HG02623 (cell line): ENCODE measurements at regions not wholly inside any gene's neighbourhood (a gene's known extent, or its start where the extent isn't known, plus 50 kb on each side); places are given as distances from the start of the nearest gene placed in this dataset.

Experiments used
- ATAC-seq: cut with Tn5 transposase; IDR thresholded peaks from one replicate; pipeline ENCODE4 v1.9.1; 2021; ENCODE audit warnings: moderate library complexity; ENCODE audit not compliant: unreplicated experiment

DNA sequence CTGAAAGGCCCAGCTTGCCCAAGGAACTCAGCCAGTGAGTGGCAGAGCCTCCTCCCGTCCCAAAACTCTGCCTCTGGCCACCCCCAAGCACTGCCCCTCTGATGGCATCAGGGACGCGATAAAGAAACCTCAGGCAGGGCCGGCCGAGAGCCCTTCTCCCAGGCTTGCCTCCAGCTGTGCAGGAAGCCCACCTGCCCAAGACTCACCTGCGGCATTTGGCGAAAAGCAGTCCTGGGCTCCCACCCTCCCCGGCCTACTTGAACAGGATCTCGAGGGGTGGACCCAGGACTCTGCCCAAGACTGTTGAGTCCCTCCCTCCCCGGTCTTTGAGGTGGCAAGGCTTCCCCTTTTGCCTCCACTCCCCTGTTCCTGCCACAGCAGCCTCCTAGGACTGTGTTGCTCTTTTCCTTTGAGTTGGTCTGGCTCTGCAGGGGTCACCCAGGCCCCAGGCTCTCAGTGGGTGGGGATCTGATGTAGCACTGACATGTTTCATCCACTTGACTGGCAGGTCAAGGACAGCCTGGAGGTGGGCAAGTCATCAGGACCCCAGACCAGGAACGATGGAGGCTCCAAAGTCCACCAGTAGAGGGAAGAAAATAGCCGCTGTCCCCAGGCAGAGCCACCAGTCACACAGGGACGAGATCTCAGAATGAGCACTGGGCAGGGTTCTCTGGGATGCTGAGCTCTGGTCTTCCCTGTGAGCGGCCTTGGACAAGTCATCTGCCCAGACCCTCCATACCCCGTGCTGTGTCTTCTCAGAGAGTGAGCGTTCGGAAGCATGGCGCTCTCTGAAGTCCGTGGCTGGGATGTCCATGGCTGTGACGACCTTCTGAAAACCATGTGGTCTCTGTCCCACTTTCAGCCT is 111.0 kb upstream of the TNRC6C start:
- no peak for ATAC-seq

GRCh38 chr17:77848257-77848656 is 110.2 kb upstream of the TNRC6C start:
- ATAC-seq: no peak

- no peak for ATAC-seq
Measured at GRCh38 chr17:77849239-77849638, 109.3 kb upstream of the TNRC6C start.

DNA sequence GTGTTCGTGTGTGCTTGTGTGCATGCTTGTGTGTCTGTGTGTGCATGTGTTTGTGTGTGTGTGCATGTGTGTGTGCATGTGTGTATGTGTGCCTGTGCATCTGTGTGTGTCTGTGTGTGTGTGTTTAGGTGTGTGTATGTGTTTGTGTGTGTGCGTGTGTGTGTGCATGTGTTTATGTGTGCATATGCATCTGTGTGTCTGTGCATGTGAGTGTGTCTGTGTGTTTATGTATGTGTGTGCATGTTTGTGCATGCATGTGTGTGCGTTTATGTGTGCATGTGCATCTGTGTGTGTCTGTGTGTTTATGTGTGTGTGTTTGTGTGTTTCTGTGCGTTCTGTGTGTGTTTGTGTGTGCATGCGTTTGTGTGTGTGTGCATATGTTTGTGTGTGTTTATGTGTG is 106.6 kb upstream of the TNRC6C start:
- ATAC-seq: no peak

- no peak for ATAC-seq
Measured at GRCh38 chr17:77852731-77853130, 105.8 kb upstream of the TNRC6C start.

GRCh38 chr17:77853191-77853977 is 105.1 kb upstream of the TNRC6C start:
- no peak for ATAC-seq

DNA sequence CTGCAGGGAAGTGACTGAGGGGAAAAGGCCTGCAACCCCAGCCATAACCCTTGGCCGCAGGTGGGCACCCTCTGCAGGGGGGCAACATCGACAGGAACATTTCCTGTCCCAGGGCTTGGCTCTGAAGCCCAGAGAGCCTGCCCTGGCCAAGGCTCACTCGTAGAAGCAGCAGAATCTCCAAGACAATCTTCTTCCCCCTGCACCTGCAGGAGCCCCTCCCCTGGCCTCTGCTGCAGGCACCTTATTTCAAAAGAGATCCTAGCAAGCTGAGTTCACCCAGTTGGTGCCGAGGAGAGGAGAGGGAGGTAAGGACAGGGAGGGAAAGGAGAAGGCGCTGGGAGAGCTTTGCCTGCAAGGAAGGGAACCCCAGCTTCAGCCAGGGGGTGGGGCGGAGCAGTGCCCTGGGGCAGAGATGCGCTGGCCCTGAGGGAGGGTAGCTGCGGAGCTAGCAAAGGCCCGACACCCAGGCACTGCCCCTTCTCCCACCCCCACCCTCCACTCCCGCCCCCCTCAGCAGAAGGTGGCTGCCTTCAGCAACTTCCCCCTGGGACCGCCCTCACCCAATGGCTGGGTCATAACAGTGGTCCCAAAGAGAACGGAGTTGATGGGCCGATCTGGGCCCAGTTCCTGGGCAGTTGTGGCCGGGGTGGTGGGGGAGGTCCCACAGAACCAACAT is 104.3 kb upstream of the TNRC6C start:
- ATAC-seq: no peak

- ATAC-seq: no peak
Measured at GRCh38 chr17:77854759-77855745, 103.5 kb upstream of the TNRC6C start.

DNA sequence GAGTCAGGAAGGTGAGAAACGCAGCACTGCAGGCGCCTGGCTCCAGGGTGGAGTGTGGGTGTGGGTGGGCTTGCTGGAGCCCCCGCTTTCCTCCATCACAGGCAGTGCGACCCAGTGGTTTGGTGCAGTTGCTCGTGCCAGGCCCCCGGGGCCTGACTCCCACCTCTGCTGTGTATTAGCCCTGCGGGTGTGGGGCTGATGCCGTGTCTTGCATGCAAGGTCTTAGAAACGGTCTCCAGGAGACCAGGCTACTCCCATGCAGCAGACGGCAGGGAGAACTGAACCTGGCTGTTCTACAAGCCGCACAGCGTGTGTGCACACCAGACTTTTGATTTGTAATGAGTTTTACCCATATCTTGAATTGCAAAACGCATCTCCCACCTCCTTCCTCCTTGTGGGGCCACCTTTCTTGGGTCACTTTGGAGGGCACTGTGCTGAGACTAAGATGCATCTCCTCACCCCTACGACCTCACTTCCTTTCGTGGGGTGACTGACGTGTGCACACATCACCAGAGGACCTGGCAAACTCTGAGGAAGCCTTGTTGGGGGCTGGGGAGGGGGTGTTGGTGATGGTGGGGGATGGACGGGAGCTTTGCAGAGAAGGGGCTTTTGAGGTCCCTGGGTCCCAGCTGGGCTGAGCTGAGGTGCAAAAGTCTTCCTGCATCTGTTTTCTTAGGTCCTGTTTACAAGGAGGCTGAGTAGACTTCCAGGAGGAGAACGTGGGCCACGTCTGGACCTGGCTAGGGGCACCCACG is 101.8 kb upstream of the TNRC6C start:
- no peak for ATAC-seq

DNA sequence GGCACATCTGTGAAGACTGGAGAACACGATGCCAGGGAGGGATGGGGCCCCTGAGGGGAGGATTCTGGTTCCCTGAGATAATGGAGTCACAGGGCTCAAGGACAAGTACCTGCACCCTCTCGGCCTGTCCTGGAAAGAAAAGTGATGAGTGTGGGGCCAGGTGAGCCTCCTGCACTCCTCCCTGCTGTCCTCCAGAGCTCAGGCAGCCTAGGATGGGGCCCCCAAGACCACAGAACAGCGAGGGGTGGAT is 101.3 kb upstream of the TNRC6C start:
- ATAC-seq: no peak

DNA sequence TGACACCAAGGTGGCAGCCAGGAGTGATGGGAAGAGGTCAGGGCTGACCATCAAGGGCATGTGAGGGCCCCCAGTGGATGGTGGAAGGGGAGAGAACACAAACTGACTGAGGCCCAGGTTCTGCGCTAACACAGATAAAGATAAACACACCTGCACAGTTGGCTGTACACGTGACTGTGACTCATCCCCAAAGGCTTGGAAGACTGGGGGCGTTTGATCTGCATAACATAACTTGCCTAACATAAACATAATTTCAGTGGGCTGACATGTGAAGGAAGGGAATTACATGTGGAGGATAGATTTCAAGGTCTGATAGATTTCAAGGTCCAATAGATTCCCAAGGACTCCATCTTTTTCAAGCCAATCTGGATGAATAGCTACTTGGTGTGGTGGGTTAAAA is 100.9 kb upstream of the TNRC6C start:
- ATAC-seq: no peak

GRCh38 chr17:77858291-77859034 is 100.0 kb upstream of the TNRC6C start:
- ATAC-seq: no peak

- ATAC-seq: no peak
Measured at GRCh38 chr17:77859035-77859810, 99.3 kb upstream of the TNRC6C start.

DNA sequence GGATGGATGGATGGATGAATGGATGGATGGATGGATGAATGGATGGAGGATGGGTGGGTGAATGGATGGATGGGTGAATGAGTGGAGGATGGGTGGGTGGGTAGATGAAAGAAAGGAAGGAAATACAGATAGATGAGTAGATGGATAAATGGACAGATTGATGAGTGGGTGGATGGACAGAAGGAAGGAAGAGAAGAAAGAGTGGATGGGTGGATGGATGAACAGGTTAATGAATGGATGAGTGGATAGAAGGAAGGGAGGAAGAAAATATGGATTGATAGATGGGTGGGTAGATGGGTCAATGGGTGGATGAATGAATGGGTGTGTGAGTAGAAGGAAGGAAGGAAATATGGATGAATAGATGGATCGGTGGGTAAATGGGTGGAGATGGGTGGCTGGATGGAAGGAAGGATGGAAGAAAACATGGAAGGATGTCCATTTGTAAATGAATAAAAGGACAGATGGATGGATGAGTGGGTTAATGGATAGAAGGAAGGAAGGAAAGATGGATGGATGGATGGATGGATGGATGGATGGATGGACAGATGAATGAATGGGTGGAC is 97.3 kb upstream of the TNRC6C start:
- no peak for ATAC-seq

GRCh38 chr17:77861981-77862645 is 96.4 kb upstream of the TNRC6C start:
- no peak for ATAC-seq

- ATAC-seq: no peak
Measured at GRCh38 chr17:77862890-77863813, 95.4 kb upstream of the TNRC6C start.

- no peak for ATAC-seq
Measured at GRCh38 chr17:77863814-77864161, 94.7 kb upstream of the TNRC6C start.
